ENCODE measurements at regions not wholly inside any gene's neighbourhood (a gene's known extent, or its start where the extent isn't known, plus 50 kb on each side); places are given as distances from the start of the nearest gene placed in this dataset.
A peak's percentile ranks its signal among the peaks of the same experiment; 100 is the strongest.

DNA sequence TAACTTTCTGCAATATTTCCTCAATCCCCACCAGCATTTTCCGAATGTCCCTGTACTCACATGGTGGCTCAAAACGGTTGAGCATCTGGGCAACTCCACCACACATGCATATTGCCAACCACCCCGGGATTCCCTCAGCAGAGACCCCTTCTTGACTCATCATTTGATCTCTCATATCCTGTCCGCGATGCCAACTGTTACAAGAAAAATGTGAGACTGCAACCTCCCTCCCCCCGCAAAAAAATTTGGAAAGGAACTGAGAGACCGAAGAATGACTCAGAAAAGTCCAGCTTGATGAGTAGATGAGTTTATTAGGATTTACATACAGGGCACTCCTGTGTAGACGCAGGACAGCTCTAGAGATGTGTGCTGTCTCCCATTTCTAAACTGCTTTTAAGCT is 561.4 kb downstream of the ZIC3 start:
- TF ChIP-seq, protein P1, sequence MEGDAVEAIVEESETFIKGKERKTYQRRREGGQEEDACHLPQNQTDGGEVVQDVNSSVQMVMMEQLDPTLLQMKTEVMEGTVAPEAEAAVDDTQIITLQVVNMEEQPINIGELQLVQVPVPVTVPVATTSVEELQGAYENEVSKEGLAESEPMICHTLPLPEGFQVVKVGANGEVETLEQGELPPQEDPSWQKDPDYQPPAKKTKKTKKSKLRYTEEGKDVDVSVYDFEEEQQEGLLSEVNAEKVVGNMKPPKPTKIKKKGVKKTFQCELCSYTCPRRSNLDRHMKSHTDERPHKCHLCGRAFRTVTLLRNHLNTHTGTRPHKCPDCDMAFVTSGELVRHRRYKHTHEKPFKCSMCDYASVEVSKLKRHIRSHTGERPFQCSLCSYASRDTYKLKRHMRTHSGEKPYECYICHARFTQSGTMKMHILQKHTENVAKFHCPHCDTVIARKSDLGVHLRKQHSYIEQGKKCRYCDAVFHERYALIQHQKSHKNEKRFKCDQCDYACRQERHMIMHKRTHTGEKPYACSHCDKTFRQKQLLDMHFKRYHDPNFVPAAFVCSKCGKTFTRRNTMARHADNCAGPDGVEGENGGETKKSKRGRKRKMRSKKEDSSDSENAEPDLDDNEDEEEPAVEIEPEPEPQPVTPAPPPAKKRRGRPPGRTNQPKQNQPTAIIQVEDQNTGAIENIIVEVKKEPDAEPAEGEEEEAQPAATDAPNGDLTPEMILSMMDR (IDR thresholded peaks at IDR 0.05; ENCODE audit: low read depth, low read length) = no peak
- no peak for DNase-seq (ENCODE audit: extremely low read depth, low read depth)

DNA sequence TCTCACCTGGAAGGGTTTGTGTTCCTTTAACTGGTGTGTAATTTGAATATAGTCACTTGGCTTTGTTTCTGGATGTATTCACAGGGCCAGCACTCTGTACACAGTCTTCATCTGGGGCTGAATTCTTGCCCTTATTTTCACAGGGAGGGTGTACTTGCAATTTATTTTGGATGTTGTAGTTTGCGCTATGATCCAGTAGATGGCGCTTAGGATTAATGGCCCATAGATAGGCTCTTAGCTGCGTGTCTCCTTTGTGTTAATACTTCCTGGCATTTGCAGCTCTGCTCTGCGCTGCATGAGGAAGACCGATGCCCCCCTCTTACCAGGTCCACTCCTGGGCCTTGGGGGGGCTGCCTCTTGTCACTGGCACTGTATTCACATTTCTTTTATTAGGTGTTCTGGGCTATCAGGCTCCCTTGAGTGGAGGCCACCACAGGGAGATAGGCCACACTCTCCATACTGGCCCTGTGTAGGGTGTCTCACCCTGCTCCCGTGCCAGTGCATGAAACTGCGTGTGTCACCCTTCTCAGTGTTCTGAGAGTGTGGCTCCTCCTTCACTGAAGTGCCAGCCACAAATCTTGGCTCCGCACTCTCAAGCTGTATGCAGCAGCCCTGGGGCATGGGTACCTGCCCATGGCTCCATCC is 562.2 kb downstream of the ZIC3 start:
- DNase-seq (ENCODE audit: extremely low read depth, low read depth) = peak; percentile 3

DNA sequence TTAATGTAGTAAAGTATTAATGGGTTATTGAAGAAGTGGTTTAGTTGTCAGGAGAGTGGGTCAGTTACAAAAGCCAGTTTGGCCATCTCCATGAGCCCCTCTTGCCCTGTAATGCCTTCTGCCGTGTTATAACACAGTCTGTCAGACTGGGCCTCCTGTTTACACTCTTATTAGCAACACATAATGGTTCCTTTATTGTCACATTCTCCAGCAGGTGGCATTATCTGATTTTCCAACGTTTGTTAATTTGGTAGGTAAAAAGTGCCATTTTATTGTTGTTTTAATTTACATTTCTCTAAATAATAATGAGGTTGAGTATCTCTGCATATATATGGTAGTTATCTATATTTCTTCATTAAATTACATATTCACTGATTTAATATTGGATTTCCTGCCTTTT is 560.8 kb downstream of the FGF13 start:
- DNase-seq (ENCODE audit: extremely low read depth, low read depth) = no peak
- TF ChIP-seq, protein P1 (IDR thresholded peaks at IDR 0.05; ENCODE audit: low read depth, low read length) = no peak

More for the DNA sequence above, 562.2 kb downstream of the ZIC3 start:
- TF ChIP-seq, protein P1 (IDR thresholded peaks at IDR 0.05; ENCODE audit: low read depth, low read length) = peak; percentile 74

DNA sequence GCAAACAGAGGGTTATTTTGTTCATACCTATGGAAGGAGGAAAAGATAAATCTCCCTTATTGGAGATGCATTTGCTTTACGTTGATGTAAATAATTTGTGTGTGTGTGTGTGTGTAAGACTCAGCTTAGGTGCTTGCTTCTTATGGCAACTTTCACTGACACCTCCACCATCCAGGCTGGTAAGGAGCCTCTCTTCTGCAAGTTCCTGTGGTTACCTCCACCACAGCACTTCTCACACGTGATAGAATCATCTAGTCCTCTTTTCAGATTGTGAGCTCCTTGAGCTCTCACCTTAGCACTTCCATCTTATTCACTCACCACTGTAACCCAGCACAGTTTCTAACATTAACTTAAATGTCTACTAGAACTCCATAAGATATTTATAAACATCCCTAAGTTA is 553.7 kb downstream of the FGF13 start:
- TF ChIP-seq, protein P1 (IDR thresholded peaks at IDR 0.05; ENCODE audit: low read depth, low read length) = no peak
- no peak for DNase-seq (ENCODE audit: extremely low read depth, low read depth)

DNA sequence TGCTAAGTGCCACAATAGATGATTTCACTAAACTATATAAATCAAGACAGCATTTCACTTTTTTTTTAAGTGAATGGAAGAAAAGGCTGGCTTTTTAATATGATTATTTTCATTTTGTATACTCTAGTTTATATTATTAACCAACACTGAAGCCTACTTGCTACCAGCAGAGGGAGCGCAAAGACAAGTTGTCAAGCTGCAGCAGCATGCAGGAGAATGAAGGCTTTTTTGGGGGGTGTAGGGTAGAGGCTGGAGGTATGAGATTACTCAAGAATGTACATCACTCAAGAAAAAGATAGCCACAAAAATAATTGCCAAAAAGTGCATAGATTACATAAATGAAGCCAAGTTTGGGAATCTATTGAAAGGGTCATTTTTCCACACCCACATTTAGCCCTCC is 519.5 kb downstream of the FGF13 start:
- no peak for DNase-seq (ENCODE audit: extremely low read depth, low read depth)
- TF ChIP-seq, protein P1 (IDR thresholded peaks at IDR 0.05; ENCODE audit: low read depth, low read length) = peak; percentile 33

DNA sequence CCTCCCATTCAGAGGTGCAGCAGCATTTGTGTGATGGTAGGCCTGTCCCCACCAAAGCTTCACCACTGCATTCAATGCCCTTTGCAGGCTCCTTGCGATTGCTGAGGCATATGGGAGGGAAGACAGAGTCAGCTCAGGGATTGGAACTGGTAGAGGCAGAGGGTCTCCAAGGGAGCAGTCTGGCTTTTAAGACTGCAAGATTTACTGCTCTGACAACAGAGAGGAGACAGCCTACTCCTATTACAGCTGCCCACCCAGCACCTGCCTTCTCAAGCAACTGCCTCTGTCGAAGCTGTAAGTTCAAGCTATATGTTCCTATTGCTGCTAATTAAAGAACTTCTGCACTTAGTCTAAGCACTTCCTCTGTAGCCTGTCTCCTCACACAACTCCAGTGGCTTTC is 481.8 kb downstream of the FGF13 start:
- TF ChIP-seq, protein P1 (IDR thresholded peaks at IDR 0.05; ENCODE audit: low read depth, low read length) = no peak
- no peak for DNase-seq (ENCODE audit: extremely low read depth, low read depth)

DNA sequence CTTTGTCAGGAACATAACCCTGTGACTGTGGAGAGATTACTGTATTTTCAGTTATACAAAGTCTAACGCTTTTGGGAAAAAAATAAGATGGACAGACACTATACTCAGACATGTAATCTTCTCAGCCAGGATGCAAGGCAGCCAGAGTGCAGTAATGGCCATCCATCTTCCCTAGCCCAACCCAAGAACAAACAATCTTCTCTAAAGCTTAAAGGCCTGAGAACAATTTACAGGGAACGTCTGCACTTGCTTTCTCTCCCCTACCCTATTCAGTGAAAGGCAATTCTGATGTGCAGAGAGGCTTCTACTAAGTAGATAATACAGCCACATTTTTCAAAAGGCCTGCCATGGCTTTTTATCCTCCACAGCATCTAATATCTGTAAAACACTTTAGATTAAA is 471.3 kb downstream of the FGF13 start:
- TF ChIP-seq, protein P1 (IDR thresholded peaks at IDR 0.05; ENCODE audit: low read depth, low read length) = no peak
- DNase-seq (ENCODE audit: extremely low read depth, low read depth) = no peak
